ENCODE measurements at regions not wholly inside any gene's neighbourhood (a gene's known extent, or its start where the extent isn't known, plus 50 kb on each side); places are given as distances from the start of the nearest gene placed in this dataset.

- Histone ChIP-seq H3K27me3 (ENCODE audit: insufficient read depth, low read length, poor library complexity, severe bottlenecking) (no peaks in the 10 kb centered on the region), H4K20me1 (ENCODE audit: insufficient read depth, low read length, poor library complexity, severe bottlenecking) (no peaks in the 10 kb centered on the region), H3K4me3 (ENCODE audit: low read length, poor library complexity, severe bottlenecking) (no peak overlapping the region), H3K9me3 (ENCODE audit: insufficient read depth, low read depth, low read length) (no peaks in the 10 kb centered on the region), H3K9ac (ENCODE audit: low read depth, low read length, poor library complexity, severe bottlenecking) (no peak overlapping the region), H3K36me3 (ENCODE audit: insufficient read depth, low read length) (no peaks in the 10 kb centered on the region), H3K79me2 (ENCODE audit: insufficient read depth, low read length) (no peaks in the 10 kb centered on the region), H3K4me2 (ENCODE audit: low read depth, low read length, poor library complexity, severe bottlenecking) (no peak overlapping the region), H2AFZ (ENCODE audit: low read length) (no peak overlapping the region), H3F3A (ENCODE audit: low read depth) (no peaks in the 10 kb centered on the region), H3K9me2 (replicated peaks; ENCODE audit: low read depth, low read length) (no peaks in the 10 kb centered on the region), H3K4me1 (ENCODE audit: insufficient read depth, low read length, poor library complexity, severe bottlenecking) (no peaks in the 10 kb centered on the region)
- TF ChIP-seq CTCF (conservative IDR thresholded peaks at IDR 0.05; ENCODE audit: low read length): no peak
- TF ChIP-seq EZH2phosphoT487 (IDR thresholded peaks at IDR 0.05; ENCODE audit: borderline replicate concordance): no peak
Observed at GRCh38 chr9:79779901-79780300, 208.1 kb downstream of the TLE4 start.

GRCh38 chr9:79778581-79778980, 206.8 kb downstream of the TLE4 start:
- Histone ChIP-seq H3K4me3 (ENCODE audit: low read length, poor library complexity, severe bottlenecking) (no peak overlapping the region), H3K4me2 (ENCODE audit: low read depth, low read length, poor library complexity, severe bottlenecking) (no peak overlapping the region), H4K20me1 (ENCODE audit: insufficient read depth, low read length, poor library complexity, severe bottlenecking) (no peaks in the 10 kb centered on the region), H3K9me3 (ENCODE audit: insufficient read depth, low read depth, low read length) (no peaks in the 10 kb centered on the region), H3K36me3 (ENCODE audit: insufficient read depth, low read length) (no peaks in the 10 kb centered on the region), H3K9ac (ENCODE audit: low read depth, low read length, poor library complexity, severe bottlenecking) (no peak overlapping the region), H3K9me2 (replicated peaks; ENCODE audit: low read depth, low read length) (no peaks in the 10 kb centered on the region), H3K4me1 (ENCODE audit: insufficient read depth, low read length, poor library complexity, severe bottlenecking) (no peaks in the 10 kb centered on the region), H2AFZ (ENCODE audit: low read length) (no peak overlapping the region), H3K27me3 (ENCODE audit: insufficient read depth, low read length, poor library complexity, severe bottlenecking) (no peaks in the 10 kb centered on the region), H3F3A (ENCODE audit: low read depth) (no peaks in the 10 kb centered on the region), H3K79me2 (ENCODE audit: insufficient read depth, low read length) (no peaks in the 10 kb centered on the region)
- no peak for TF ChIP-seq CTCF (conservative IDR thresholded peaks at IDR 0.05; ENCODE audit: low read length)
- no peak for TF ChIP-seq EZH2phosphoT487 (IDR thresholded peaks at IDR 0.05; ENCODE audit: borderline replicate concordance)

GRCh38 chr9:79776581-79776980, 204.8 kb downstream of the TLE4 start:
- no peak overlapping the region for H3K4me3 ChIP-seq (ENCODE audit: low read length, poor library complexity, severe bottlenecking)
- no peaks in the 10 kb centered on the region for H3K27me3 ChIP-seq (ENCODE audit: insufficient read depth, low read length, poor library complexity, severe bottlenecking)
- no peak overlapping the region for H3K4me2 ChIP-seq (ENCODE audit: low read depth, low read length, poor library complexity, severe bottlenecking)
- H4K20me1 ChIP-seq (ENCODE audit: insufficient read depth, low read length, poor library complexity, severe bottlenecking): no peaks in the 10 kb centered on the region
- H3F3A ChIP-seq (ENCODE audit: low read depth): no peaks in the 10 kb centered on the region
- no peaks in the 10 kb centered on the region for H3K9me3 ChIP-seq (ENCODE audit: insufficient read depth, low read depth, low read length)
- H2AFZ ChIP-seq (ENCODE audit: low read length): no peak overlapping the region
- H3K4me1 ChIP-seq (ENCODE audit: insufficient read depth, low read length, poor library complexity, severe bottlenecking): no peaks in the 10 kb centered on the region
- H3K36me3 ChIP-seq (ENCODE audit: insufficient read depth, low read length): no peaks in the 10 kb centered on the region
- no peak for TF ChIP-seq EZH2phosphoT487 (IDR thresholded peaks at IDR 0.05; ENCODE audit: borderline replicate concordance)
- no peak for TF ChIP-seq CTCF (conservative IDR thresholded peaks at IDR 0.05; ENCODE audit: low read length)
- no peak overlapping the region for H3K9ac ChIP-seq (ENCODE audit: low read depth, low read length, poor library complexity, severe bottlenecking)
- H3K79me2 ChIP-seq (ENCODE audit: insufficient read depth, low read length): no peaks in the 10 kb centered on the region
- no peaks in the 10 kb centered on the region for H3K9me2 ChIP-seq (replicated peaks; ENCODE audit: low read depth, low read length)

Measured in Loucy (cell line).